Endothelial cell of umbilical vein (primary cell): ENCODE measurements at regions not wholly inside any gene's neighbourhood (a gene's known extent, or its start where the extent isn't known, plus 50 kb on each side); places are given as distances from the start of the nearest gene placed in this dataset.

Source experiments
- EZH2 ChIP-seq: IDR thresholded peaks from 2 replicates; pipeline ENCODE4 v1.6.1; 2012; ENCODE audit warnings: borderline replicate concordance, low read depth, mild to moderate bottlenecking, moderate library complexity, low read length, inconsistent platforms; ENCODE audit not compliant: severe bottlenecking
- FOS ChIP-seq: IDR thresholded peaks from 2 replicates; pipeline ENCODE4 v1.6.1; 2011; ENCODE audit warnings: mild to moderate bottlenecking, low read length, moderate library complexity, borderline replicate concordance; ENCODE audit not compliant: insufficient read depth
- GATA2 ChIP-seq: IDR thresholded peaks from 2 replicates; pipeline ENCODE4 v1.7.0; 2011; ENCODE audit warnings: low read depth, mild to moderate bottlenecking, moderate library complexity, mixed read lengths, low read length; ENCODE audit not compliant: insufficient read length, insufficient read depth
- JUN ChIP-seq: IDR thresholded peaks from 2 replicates; pipeline ENCODE4 v1.6.1; 2011; ENCODE audit warnings: borderline replicate concordance, low read depth; ENCODE audit not compliant: insufficient read length, insufficient read depth
- MYC ChIP-seq: IDR thresholded peaks from one replicate; pipeline ENCODE4 v1.6.1; 2011; ENCODE audit warnings: mild to moderate bottlenecking, low read depth, low read length
- POLR2A ChIP-seq: IDR thresholded peaks from 2 replicates; pipeline ENCODE4 v1.6.1; 2012; ENCODE audit warnings: low read depth, mild to moderate bottlenecking, control low read depth, low read length
- POLR2AphosphoS5 ChIP-seq: IDR thresholded peaks from 2 replicates; pipeline ENCODE4 v1.6.1; 2012; ENCODE audit warnings: low read depth, mild to moderate bottlenecking, control low read depth, low read length, moderate library complexity; ENCODE audit not compliant: insufficient read depth
- TF ChIP-seq, protein P1 (sequence below), 2 donors: IDR thresholded peaks; 1 replicate in 1 of 2; 2 replicates in 1 of 2; pipeline ENCODE4 v1.5.1; 2011; ENCODE audit warnings: low read length in 2 of 2, mild to moderate bottlenecking in 2 of 2, moderate library complexity in 2 of 2, control low read depth in 1 of 2, inconsistent platforms in 1 of 2, low read depth in 1 of 2; ENCODE audit not compliant: insufficient read depth in 1 of 2; ENCODE audit errors: extremely low read depth in 1 of 2
- TF ChIP-seq, protein P2 (sequence below): IDR thresholded peaks from 2 replicates; pipeline ENCODE4 v1.6.1; 2011; ENCODE audit not compliant: insufficient read depth, insufficient read length

DNA sequence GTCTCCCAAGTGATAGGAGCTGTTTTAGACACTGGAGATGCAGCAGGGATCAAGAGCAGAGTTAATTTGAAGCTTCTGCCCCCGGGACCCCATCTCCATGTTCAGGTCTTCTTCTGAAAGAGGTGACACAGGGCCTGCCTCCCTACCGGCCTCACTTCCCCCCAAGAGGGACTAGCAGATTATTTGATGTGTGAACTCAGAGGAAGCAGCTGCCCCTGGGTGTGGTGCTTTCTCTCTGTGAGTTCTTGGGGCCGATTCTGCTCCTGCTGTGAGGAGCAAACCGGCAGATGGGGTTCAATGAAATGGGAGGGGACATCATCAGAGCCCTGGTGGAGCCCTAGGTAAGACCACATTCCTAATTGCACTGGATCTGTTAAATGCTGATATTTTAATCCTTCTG lies 193.4 kb downstream of the FBXO15 start:
- TF ChIP-seq POLR2A (no peak), EZH2 (no peak), FOS (no peak), POLR2AphosphoS5 (no peak), MYC (no peak), GATA2 (no peak), JUN (no peak)
- TF ChIP-seq, protein P1, sequence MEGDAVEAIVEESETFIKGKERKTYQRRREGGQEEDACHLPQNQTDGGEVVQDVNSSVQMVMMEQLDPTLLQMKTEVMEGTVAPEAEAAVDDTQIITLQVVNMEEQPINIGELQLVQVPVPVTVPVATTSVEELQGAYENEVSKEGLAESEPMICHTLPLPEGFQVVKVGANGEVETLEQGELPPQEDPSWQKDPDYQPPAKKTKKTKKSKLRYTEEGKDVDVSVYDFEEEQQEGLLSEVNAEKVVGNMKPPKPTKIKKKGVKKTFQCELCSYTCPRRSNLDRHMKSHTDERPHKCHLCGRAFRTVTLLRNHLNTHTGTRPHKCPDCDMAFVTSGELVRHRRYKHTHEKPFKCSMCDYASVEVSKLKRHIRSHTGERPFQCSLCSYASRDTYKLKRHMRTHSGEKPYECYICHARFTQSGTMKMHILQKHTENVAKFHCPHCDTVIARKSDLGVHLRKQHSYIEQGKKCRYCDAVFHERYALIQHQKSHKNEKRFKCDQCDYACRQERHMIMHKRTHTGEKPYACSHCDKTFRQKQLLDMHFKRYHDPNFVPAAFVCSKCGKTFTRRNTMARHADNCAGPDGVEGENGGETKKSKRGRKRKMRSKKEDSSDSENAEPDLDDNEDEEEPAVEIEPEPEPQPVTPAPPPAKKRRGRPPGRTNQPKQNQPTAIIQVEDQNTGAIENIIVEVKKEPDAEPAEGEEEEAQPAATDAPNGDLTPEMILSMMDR (IDR thresholded peaks at IDR 0.05; ENCODE audit: extremely low read depth in 1 of 2, insufficient read depth in 1 of 2, low read depth in 1 of 2, low read length in 2 of 2): no peak
- TF ChIP-seq, protein P2, sequence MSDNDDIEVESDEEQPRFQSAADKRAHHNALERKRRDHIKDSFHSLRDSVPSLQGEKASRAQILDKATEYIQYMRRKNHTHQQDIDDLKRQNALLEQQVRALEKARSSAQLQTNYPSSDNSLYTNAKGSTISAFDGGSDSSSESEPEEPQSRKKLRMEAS: no peak
